Upper lobe of left lung (tissue), 6 donors: ENCODE measurements at regions not wholly inside any gene's neighbourhood (a gene's known extent, or its start where the extent isn't known, plus 50 kb on each side); places are given as distances from the start of the nearest gene placed in this dataset.

Source experiments
- ATAC-seq, 2 donors: fragments of 200-7000 bp; cut with Tn5 transposase; one replicate each; pipeline ENCODE4 v1.9.1; 2022; ENCODE audit warnings: mild to moderate bottlenecking in 2 of 2, moderate library complexity in 2 of 2; ENCODE audit not compliant: low FRiP score in 2 of 2
- DNase-seq, 2 donors: peaks; one replicate each; pipeline ENCODE4 v3.0.0-alpha.2; 2019 to 2020
- H3K27ac ChIP-seq, 4 donors: fragments of 200-600 bp; sonication (generic); one replicate each; pipeline ENCODE4 v1.5.1; 2016 to 2019
- H3K27me3 ChIP-seq, 4 donors: fragments of 200-600 bp; sonication (generic); one replicate each; pipeline ENCODE4 v1.5.1; 2017 to 2019
- H3K36me3 ChIP-seq, 4 donors: fragments of 200-600 bp; sonication (generic); one replicate each; pipeline ENCODE4 v1.5.1; 2016 to 2019
- H3K4me1 ChIP-seq, 4 donors: fragments of 200-600 bp; sonication (generic); one replicate each; pipeline ENCODE4 v1.5.1; 2018 to 2019
- H3K4me3 ChIP-seq, 4 donors: fragments of 200-600 bp; sonication (generic); one replicate each; pipeline ENCODE4 v1.5.1; 2017 to 2019; ENCODE audit warnings: mild to moderate bottlenecking in 2 of 4, moderate library complexity in 1 of 4
- H3K9me3 ChIP-seq, 4 donors: fragments of 200-600 bp; sonication (generic); one replicate each; pipeline ENCODE4 v1.5.1; 2018 to 2019
- EP300 ChIP-seq, 4 donors: sonication (generic); formaldehyde crosslinking; IDR thresholded peaks; one replicate each; pipeline ENCODE4 v1.5.1; 2017; ENCODE audit warnings: antibody characterized with exemption in 4 of 4, control low read depth in 2 of 4
- POLR2A ChIP-seq, 4 donors: fragments of 450-650 bp; IDR thresholded peaks; one replicate each; pipeline ENCODE4 v1.5.1; 2016 to 2017; ENCODE audit warnings: antibody characterized with exemption in 4 of 4, mild to moderate bottlenecking in 2 of 4
- POLR2AphosphoS5 ChIP-seq, 2 donors: sonication (generic); formaldehyde crosslinking; IDR thresholded peaks; one replicate each; pipeline ENCODE4 v1.5.1; 2017; ENCODE audit warnings: antibody characterized with exemption in 2 of 2
- WGBS, 2 donors: methylation state at CpG; one replicate each; pipeline ENCODE4 v1.1.5; 2017 to 2018; 5-methylcytosine and 5-hydroxymethylcytosine counted together
- TF ChIP-seq, protein P1 (sequence below), 6 experiments: fragments of 450-650 bp in 4 of 6; fragments of 200-600 bp in 2 of 6; sonication (generic) in 2 of 6; IDR thresholded peaks; one replicate each; pipeline ENCODE4 v1.5.1; 2016 to 2019; ENCODE audit warnings: antibody characterized with exemption in 6 of 6
- donor health status: DM: no; HTN: no; CAD: no; lungs with moderate emphysema.
- donor health status: DM: no; HTN: yes; CAD: no; lungs with severe emphysema.

DNA sequence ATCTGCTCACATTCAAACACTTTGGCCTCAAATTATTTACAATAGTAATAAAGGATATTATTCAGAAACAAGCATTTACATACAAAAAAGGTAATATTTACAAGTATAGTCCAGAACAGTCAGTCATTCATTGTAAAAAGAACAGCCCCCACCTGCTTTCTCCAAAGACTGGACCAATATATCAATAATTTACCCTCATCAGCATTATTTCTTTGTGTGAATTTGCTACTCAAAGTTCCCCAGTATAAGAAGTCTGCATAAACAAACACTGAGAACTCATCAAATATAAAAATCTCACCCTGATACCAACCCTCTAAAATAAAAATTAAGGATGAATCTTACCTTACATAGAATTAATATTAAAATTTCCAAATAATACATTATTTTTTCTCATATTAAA is 267.8 kb upstream of the POU5F2 start:
- H3K36me3 ChIP-seq, result peaks cover 0 to 6% (median 0%) of the 10 kb centered on the region in 4 donors
- TF ChIP-seq, protein P1, sequence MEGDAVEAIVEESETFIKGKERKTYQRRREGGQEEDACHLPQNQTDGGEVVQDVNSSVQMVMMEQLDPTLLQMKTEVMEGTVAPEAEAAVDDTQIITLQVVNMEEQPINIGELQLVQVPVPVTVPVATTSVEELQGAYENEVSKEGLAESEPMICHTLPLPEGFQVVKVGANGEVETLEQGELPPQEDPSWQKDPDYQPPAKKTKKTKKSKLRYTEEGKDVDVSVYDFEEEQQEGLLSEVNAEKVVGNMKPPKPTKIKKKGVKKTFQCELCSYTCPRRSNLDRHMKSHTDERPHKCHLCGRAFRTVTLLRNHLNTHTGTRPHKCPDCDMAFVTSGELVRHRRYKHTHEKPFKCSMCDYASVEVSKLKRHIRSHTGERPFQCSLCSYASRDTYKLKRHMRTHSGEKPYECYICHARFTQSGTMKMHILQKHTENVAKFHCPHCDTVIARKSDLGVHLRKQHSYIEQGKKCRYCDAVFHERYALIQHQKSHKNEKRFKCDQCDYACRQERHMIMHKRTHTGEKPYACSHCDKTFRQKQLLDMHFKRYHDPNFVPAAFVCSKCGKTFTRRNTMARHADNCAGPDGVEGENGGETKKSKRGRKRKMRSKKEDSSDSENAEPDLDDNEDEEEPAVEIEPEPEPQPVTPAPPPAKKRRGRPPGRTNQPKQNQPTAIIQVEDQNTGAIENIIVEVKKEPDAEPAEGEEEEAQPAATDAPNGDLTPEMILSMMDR (IDR thresholded peaks at IDR 0.05), result no peak
- TF ChIP-seq POLR2AphosphoS5 (IDR thresholded peaks at IDR 0.05), result no peak
- TF ChIP-seq POLR2A (IDR thresholded peaks at IDR 0.05), result no peak
- no peak for TF ChIP-seq EP300 (IDR thresholded peaks at IDR 0.05)
- no peaks in the 10 kb centered on the region for H3K9me3 ChIP-seq
- ATAC-seq (no peak), DNase-seq (no peak)
- H3K4me3 ChIP-seq, result no peak overlapping the region
- H3K4me1 ChIP-seq, result no peaks in the 10 kb centered on the region
- H3K27me3 ChIP-seq, result no peaks in the 10 kb centered on the region
- no peak overlapping the region for H3K27ac ChIP-seq

DNA sequence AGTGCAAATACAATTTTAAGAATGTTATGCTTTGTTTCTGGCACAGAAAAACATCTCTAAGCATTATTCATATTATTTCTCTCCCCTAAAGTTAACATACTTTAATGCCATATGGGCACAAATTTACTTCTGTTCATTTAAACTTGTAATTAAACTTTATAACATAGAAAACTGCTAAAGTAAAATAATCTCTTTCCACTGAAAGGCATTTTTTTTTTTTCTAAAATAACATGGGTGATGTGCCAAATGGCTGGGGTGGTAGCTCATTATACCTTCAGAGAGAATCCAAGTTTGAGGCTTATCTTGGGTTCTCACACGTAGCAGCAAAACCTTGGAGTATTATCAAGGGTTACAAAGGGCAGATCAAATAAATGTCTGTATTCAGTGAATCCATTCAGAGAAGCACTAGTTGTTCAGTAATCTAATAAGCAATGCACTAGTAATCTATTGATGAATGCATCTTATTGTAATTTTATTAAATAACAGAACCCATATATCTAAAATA is 257.6 kb upstream of the POU5F2 start:
- TF ChIP-seq, protein P1 (IDR thresholded peaks at IDR 0.05), result no peak
- TF ChIP-seq POLR2AphosphoS5 (IDR thresholded peaks at IDR 0.05) (no peak), EP300 (IDR thresholded peaks at IDR 0.05) (no peak), POLR2A (IDR thresholded peaks at IDR 0.05) (no peak)
- Histone ChIP-seq H3K27me3 (no peaks in the 10 kb centered on the region), H3K4me3 (no peak overlapping the region), H3K9me3 (peaks cover 0 to 8% (median 5%) of the 10 kb centered on the region in 4 donors), H3K4me1 (no peaks in the 10 kb centered on the region), H3K36me3 (no peaks in the 10 kb centered on the region), H3K27ac (no peak overlapping the region)
- ATAC-seq (no peak), DNase-seq (no peak)
- 63 to 64% methylated on average over 1 of the region's 1 CpG for WGBS, 2 donors

DNA sequence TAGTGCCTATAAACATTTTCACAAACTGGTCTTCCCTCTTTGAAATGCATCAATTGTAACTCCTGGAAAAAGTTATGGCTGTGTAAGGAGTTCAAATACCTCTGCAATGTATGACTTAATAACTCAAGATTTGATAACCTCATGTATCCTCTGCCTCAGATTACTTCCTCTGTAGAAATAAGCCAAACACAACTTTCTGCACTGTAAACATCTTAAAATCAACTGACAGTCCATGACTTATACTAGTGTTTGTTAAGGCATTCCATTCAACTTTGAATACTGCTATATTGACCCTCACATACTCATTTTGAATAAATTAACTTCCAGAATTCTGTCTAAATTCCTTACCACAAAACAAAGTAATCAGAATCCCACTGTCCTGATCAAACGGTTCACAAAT is 256.2 kb upstream of the POU5F2 start:
- H3K4me3 ChIP-seq, result no peak overlapping the region
- ATAC-seq (no peak), DNase-seq (no peak)
- no peak overlapping the region for H3K27ac ChIP-seq
- no peaks in the 10 kb centered on the region for H3K4me1 ChIP-seq
- H3K9me3 ChIP-seq, result peaks cover 0 to 8% (median 5%) of the 10 kb centered on the region in 4 donors
- H3K27me3 ChIP-seq, result no peaks in the 10 kb centered on the region
- no peaks in the 10 kb centered on the region for H3K36me3 ChIP-seq
- 71 to 75% methylated on average over 1 of the region's 1 CpG for WGBS, 2 donors
- TF ChIP-seq EP300 (IDR thresholded peaks at IDR 0.05), result no peak
- no peak for TF ChIP-seq POLR2AphosphoS5 (IDR thresholded peaks at IDR 0.05)
- TF ChIP-seq POLR2A (IDR thresholded peaks at IDR 0.05), result no peak
- TF ChIP-seq, protein P1 (IDR thresholded peaks at IDR 0.05), result no peak

DNA sequence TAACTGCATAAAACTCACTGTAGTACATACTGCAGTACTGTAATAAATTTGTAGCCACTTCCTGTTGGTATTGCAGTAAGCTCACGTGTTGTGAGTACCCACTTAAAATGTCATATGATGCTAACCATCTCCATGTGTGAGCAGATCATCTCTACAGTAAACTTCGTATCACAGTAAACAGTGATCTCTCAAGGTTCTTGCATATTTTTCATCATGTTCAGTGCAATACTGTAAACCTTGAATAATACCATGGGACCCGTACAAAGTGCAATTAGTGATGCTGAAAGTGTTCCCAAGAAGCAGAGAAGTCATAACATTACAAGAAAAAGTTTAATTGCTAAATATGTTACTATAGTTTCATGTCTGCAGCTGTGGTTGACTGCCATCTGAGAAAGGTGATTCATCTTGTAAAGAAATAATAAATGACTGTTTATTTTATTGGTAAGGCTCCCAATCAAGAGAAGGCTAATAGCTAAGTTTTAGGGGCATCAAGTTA is 253.8 kb upstream of the POU5F2 start:
- no peaks in the 10 kb centered on the region for H3K36me3 ChIP-seq
- no peaks in the 10 kb centered on the region for H3K27me3 ChIP-seq
- no peak for DNase-seq
- peaks cover 0 to 5% (median 0%) of the 10 kb centered on the region in 4 donors for H3K4me1 ChIP-seq
- WGBS, 2 donors, result 67% methylated on average over 3 of the region's 3 CpGs
- H3K4me3 ChIP-seq, result no peak overlapping the region
- H3K27ac ChIP-seq, result no peak overlapping the region
- TF ChIP-seq POLR2A (IDR thresholded peaks at IDR 0.05) (no peak), EP300 (IDR thresholded peaks at IDR 0.05) (no peak), POLR2AphosphoS5 (IDR thresholded peaks at IDR 0.05) (no peak)
- TF ChIP-seq, protein P1 (IDR thresholded peaks at IDR 0.05), result no peak
- no peaks in the 10 kb centered on the region for H3K9me3 ChIP-seq
- ATAC-seq, result no peak

DNA sequence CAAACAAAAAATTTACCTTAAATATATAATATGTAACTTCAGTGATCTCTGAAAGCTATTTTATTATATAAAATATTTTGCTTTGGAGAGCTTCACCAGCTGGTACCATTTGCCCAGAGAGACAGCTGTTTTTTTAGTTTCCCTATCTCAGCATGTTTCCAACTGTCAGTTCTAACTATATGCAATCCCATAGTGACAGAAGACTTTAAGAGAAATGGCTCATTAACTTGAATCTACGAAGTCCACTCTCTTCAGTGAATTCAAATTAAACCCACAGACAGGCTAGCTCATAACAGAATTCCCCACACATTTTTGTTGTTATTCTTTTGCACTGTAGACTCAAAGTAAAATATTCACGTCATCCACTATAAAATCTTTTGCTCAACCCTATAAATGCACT is 251.8 kb upstream of the POU5F2 start:
- no peak for DNase-seq
- Histone ChIP-seq H3K4me3 (no peak overlapping the region), H3K9me3 (no peaks in the 10 kb centered on the region), H3K27ac (no peak overlapping the region), H3K4me1 (peaks cover 0 to 5% (median 0%) of the 10 kb centered on the region in 4 donors), H3K27me3 (no peaks in the 10 kb centered on the region), H3K36me3 (no peaks in the 10 kb centered on the region)
- TF ChIP-seq POLR2AphosphoS5 (IDR thresholded peaks at IDR 0.05), result no peak
- TF ChIP-seq, protein P1 (IDR thresholded peaks at IDR 0.05), result no peak
- ATAC-seq, result no peak
- 87 to 90% methylated on average over 2 of the region's 2 CpGs for WGBS, 2 donors
